GM20000 (cell line): ENCODE measurements at regions not wholly inside any gene's neighbourhood (a gene's known extent, or its start where the extent isn't known, plus 50 kb on each side); places are given as distances from the start of the nearest gene placed in this dataset.
A peak's percentile ranks its signal among the peaks of the same experiment; 100 is the strongest.

ENCODE experiments used
- DNase-seq: peaks from one replicate; pipeline ENCODE4 v3.0.0; 2012; ENCODE audit warnings: low spot score
- TF ChIP-seq, protein P1 (sequence below): IDR thresholded peaks from 2 replicates; pipeline ENCODE4 v1.5.1; 2012; ENCODE audit warnings: mild to moderate bottlenecking, control low read depth; ENCODE audit errors: extremely low read depth, missing control alignments

DNA sequence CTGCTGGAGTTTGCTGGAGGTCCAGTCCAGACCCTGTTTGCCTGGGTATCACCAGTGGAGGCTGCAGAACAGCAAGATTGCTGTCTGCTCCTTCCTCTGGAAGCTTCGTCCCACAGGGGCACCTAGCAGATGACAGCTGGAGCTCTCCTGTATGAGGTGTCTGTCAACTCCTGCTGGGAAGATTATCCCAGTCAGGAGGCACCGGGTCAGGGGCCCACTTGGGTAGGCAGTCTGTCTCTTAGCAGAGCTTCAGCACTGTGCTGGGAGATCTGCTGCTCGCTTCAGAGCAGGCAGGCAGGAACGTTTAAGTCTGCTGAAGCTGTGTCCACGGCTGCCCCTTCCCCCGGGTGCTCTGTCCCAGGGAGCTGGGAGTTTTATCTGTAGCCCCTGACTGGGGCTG, 96.8 kb upstream of the SLC35F1 start:
- TF ChIP-seq, protein P1, sequence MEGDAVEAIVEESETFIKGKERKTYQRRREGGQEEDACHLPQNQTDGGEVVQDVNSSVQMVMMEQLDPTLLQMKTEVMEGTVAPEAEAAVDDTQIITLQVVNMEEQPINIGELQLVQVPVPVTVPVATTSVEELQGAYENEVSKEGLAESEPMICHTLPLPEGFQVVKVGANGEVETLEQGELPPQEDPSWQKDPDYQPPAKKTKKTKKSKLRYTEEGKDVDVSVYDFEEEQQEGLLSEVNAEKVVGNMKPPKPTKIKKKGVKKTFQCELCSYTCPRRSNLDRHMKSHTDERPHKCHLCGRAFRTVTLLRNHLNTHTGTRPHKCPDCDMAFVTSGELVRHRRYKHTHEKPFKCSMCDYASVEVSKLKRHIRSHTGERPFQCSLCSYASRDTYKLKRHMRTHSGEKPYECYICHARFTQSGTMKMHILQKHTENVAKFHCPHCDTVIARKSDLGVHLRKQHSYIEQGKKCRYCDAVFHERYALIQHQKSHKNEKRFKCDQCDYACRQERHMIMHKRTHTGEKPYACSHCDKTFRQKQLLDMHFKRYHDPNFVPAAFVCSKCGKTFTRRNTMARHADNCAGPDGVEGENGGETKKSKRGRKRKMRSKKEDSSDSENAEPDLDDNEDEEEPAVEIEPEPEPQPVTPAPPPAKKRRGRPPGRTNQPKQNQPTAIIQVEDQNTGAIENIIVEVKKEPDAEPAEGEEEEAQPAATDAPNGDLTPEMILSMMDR = no peak
- DNase-seq = no peak

DNA sequence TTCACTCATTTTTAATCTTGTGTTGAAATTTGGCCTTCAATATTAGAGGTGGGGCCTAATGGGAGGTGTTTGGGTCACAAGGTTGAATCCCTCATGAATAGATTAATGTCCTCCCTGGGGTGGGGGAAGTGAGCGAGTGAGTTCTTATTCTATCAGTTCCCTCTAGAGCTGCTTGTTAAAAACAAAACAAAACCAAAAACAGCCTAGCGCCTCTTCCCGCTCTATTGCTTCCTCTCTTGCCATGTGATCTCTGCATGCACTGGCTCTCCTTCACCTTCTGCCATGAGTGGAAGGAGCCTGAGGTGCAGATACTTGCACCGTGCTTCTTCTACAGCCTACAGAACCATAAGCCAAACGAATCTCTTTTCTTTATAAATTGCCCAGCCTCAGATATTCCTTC, 89.6 kb upstream of the SLC35F1 start:
- TF ChIP-seq, protein P1 = no peak
- DNase-seq = no peak

DNA sequence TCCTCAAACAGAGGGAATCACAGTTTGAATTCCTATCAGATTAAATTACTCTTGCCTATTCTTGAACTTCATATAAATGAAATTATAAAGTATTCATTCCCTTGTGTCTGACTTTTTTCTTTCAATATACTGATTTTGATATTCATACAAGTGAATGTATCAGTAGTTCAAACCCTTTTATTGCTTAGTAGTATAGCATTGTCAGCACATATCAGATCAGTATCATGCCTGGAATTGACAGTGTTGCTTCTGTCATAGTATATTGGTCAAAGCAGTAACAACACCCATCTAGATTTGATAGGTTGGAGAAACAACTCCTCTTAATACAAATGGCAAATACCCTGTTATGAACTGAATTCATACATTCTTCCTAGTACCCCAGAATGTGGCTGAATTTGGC, 89.1 kb upstream of the SLC35F1 start:
- no peak for DNase-seq
- TF ChIP-seq, protein P1 = no peak

DNA sequence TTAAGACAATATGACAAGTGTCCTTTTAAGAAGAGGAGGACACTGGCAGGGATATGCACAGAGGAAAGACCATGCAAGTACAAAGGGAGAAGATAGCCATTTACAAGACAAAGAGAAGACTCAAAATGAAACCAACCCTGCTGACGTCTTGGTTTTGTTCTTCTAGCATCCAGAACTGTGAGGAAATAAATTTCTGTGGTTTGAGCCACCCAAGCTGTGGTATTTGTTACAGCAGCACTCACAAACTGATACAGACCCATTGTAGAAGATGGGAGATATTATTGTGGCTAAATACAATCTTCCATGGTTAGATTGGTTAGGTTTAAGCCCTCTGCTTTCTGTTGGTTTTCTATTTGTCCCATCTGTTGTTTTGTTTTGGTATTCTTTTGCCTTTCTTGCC, 88.6 kb upstream of the SLC35F1 start:
- TF ChIP-seq, protein P1 = no peak
- DNase-seq = no peak

DNA sequence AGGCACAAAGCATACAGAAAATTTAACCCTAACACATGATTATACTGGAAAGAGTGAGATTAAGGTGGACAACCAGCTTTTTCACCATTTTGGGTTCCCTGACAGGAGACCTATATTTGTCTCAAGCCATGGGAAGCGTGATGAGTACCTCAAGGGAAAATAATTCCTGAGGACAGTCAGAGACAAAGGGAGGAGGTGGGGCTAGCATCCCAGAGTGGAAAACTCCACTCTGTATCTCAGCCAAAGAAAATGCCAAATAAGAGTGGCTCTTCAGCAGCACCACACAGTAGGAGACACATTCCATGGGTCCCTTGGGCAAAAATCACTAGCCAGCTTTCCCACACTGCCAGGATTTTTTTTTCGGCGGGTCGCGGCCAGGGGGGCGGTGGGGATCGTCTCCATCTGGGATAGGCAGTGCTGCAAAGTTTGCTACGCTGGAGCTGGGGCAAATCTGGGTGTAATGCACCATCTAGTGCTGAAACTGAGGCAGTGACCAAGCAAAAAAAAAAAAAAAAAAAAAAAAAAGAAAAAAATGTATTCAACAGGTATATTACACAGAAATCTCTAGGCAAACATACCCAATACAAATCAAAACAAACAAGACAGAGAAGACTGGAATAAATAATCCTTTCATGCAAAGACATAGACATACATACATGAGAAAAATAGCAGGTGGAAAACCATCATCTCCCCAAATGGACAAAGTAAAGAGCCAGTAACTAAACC, 77.3 kb upstream of the SLC35F1 start:
- peak; percentile 20 for DNase-seq
- TF ChIP-seq, protein P1 = peak; percentile 11

DNA sequence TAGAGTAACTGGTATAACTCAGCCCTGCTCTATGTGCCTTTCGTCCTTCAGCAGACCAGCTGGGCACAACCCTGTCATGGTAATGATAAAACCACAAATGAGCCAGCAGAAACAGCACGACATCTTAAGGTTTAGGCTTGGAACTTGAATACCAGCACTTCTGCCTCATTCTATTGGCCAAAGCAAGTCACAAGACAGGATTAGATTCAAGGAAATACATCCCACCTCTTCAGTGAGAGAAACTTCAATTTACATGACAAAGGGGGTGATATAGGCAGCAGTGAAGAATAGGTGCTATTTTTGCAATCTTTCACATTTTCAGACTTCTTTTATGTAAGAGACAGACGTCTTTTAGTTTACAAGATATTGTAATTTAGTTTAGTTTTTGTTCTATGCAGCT, 69.8 kb upstream of the SLC35F1 start:
- TF ChIP-seq, protein P1 = no peak
- DNase-seq = no peak

DNA sequence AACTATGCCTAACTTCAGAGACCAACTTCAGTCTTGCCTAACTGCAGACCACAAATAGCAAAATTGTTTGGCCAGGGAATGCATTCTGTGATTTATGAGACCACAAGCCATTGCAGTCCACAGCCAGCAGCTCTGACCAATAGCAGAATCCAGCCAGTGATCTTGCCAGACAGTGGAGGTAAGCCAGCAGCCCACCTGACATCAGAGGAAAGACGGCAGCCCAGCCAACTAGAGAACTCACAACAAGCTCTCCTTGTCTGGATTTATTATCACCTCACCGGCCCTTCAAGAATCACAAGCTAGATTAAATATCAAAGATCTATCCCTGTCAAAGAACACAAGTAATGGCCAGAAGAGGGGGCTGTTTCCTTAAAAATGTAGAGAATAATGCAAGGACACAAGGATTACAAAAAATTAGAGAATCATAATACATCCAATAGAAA, 66.5 kb upstream of the SLC35F1 start:
- DNase-seq = peak; percentile 31
- TF ChIP-seq, protein P1 = peak; percentile 30
